GM19438 (cell line): ENCODE measurements at regions not wholly inside any gene's neighbourhood (a gene's known extent, or its start where the extent isn't known, plus 50 kb on each side); places are given as distances from the start of the nearest gene placed in this dataset.
"Not testable (repeated sequence)": the region's sequence is repeated elsewhere in the genome, so short reads cannot be mapped to it uniquely, and the experiment has no call there.

Experiments used
- ATAC-seq: cut with Tn5 transposase; IDR thresholded peaks from one replicate; pipeline ENCODE4 v1.9.1; 2021; ENCODE audit warnings: low read depth; ENCODE audit not compliant: unreplicated experiment

DNA sequence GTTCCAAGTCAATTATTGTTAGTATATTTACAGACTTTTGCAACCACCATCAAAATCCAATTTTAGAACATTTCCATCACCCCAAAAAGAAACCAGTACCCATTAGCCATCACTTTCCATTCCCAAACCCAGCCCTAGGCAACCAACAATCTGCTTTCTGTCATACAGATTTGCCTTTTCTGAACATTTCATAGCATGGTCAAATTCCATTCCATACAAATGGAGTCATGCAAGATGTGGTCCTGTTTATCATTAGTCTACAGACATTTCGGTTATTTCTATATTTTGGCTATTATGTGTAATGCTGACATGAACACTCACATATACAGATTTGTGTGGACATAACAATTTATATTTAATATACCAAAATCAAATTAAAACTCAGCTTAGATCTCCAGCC is 508.7 kb downstream of the ZNF674 start:
- ATAC-seq: no peak

- no peak for ATAC-seq
Measured at GRCh38 chrX:46034868-46035267, 510.4 kb downstream of the ZNF674 start.

- no peak for ATAC-seq
Measured at GRCh38 chrX:46029777-46030176, 515.4 kb downstream of the ZNF674 start.

- no peak for ATAC-seq
Measured at GRCh38 chrX:46016296-46016695, 528.9 kb downstream of the ZNF674 start.

DNA sequence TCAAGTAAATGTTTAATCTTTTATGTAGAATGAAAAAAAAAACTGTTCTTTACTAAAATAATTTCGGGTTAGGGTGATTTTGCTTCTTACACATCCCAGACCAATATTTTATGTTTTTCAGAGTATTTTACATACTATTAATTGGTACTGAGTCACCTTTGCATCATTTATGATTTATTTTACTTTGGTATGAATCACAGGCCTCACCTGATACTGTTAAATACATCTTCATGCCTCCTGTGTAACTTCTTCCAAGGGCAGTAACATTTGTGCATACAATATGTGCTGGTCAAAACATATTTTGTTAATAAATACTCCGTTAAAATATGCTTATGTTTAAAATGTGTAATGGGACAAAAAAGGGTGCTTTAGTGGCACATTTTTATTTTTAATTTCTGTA is 529.6 kb downstream of the ZNF674 start:
- ATAC-seq: no peak

DNA sequence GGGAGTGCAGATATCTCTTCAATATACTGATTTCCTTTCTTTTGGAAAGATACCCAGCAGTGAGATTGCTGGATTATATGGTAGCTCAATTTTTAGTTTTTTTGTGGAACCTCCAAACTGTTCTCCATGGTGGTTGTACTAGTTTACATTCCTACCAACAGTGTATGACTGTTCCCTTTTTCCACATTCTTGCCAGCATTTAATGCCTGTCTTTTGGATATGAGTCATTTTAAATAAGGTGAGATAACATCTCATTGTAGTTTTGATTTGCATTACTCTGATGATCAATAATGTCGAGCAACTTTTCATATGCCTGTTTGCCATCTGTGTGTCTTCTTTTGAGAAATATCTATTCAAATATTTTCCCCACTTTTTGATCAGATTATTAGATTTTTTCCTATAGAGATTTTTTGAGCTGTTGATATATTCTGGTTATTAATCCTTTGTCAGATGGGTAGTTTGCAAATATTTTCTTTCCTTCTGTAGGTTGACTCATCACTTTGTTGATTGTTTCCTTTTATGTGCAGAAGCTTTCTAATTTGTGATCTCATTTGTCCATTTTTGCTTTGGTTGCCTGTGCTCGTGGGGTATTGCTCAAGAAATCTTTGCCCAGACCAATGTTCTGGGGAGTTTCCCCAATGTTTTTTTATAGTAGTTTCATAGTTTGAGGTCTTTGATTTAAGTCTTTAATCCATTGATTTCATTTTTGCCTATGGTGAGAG is 552.7 kb downstream of the ZNF674 start:
- no peak for ATAC-seq

GRCh38 chrX:45986971-45987370 is 558.2 kb downstream of the ZNF674 start:
- no peak for ATAC-seq

DNA sequence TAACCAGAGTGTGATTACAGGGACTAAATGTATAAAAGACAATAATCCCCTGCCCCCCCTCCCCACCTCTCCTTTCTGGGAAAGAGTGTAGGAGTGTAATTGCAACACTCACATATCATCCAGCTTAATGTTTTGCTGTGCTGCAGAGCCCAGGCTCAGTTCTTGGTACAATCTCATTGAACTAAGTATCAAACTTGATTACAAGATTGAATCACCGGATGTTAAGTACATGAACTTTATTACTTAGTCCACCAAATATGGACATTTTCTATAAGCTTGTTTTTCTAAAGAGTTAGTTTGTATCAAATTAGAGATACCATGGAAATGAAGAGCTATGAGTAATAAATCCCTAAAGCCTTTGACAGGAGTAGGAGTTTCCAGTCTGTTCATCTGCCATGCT is 559.1 kb downstream of the ZNF674 start:
- ATAC-seq: no peak

GRCh38 chrX:45982958-45983727 is 562.1 kb downstream of the ZNF674 start:
- not testable (repeated sequence) for ATAC-seq

DNA sequence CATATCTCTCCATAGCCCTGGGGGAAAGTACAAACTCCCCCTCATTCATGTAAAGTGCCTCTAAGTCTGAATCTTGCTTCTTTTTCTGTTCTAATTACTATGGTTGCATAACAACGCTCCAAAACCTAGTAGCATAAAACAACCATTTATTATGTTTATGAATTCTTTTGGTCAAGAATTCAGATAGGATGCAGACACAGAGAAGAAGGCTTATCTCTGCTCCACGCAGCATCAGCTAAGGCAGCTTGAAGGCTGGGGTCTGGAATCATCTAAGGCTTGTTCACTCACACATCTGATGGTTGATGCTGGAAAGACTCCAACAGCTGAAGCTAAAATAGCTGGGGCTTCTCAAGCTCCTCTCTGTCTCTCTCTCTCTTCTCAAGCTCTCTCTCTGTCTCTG is 564.5 kb downstream of the ZNF674 start:
- no peak for ATAC-seq

DNA sequence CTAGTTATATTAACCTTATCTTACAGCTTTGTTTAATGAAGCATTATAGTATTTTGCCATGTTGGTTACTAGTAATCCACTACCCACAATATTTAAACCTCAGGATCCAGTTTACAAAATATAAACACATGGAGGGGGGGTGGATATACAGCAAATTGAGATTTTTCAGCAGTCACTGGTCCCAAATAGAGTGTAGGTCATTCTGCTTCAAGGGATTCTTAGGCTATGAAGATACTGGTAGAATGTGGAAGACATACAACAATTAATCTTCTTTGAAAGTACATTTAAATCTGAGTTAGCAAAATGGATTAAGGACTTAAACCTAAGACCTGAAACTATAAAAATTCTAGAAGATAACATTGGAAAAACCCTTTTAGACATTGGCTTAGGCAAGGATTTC is 569.6 kb downstream of the ZNF674 start:
- ATAC-seq: no peak

- no peak for ATAC-seq
Measured at GRCh38 chrX:45972636-45973035, 572.6 kb downstream of the ZNF674 start.

DNA sequence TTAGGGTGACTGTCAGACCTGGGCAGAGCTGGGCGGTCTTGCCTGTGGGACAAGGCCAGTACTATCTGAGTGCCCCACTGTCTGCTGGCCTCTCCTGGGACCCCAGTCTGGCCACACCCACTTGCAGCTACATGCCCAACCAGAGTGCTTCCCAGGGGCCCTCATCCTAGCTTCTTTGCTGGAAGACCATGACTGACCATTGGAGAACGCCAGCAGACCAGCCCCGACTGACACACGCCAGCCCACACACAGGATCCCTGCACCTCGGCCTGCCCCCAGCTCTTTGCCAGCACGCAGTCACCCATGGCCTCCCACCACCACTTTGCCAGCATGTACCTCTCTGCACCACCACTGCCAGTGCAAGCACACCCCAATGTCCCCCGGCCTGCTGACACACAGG is 585.7 kb downstream of the ZNF674 start:
- ATAC-seq: no peak

- no peak for ATAC-seq
Measured at GRCh38 chrX:45956191-45956870, 588.9 kb downstream of the ZNF674 start.

DNA sequence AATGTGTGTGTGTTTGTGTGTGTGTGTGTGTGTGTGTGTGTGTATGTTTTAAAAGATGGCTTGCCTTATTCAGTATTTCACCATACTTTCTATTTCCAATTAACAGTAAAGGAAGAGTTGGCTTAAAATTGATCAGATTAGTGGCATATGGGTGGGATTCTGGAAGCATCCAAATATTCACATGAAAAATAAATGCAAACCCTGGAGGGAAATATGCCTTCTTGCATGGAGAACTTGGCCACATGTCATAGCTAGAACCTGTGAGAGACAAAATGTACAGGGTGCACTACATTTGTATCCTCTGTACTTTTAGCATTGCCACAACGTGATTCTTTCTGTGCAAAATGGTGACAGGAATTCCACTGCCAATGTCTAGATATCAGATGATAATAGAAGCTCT is 589.6 kb downstream of the ZNF674 start:
- no peak for ATAC-seq

DNA sequence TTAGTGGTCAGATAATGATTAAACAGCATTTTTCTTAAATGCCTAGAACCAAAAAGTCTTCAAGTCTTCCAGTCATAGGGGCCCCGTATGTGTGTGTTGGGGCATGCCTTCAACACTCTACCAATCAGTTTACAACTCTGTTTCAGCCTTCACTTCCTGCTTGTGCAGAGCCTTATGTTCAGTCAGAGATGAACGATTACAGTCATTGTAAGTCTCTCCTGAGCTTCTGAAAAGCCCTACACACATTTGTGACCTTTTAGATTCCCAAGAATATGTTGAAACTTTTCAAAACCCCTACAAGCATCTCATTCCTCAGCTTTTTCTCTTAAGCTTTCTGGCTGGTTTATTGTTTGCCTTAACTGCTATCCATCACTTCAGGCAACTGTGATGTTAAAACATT is 591.2 kb downstream of the ZNF674 start:
- no peak for ATAC-seq

- no peak for ATAC-seq
Measured at GRCh38 chrX:45952030-45952429, 593.2 kb downstream of the ZNF674 start.

DNA sequence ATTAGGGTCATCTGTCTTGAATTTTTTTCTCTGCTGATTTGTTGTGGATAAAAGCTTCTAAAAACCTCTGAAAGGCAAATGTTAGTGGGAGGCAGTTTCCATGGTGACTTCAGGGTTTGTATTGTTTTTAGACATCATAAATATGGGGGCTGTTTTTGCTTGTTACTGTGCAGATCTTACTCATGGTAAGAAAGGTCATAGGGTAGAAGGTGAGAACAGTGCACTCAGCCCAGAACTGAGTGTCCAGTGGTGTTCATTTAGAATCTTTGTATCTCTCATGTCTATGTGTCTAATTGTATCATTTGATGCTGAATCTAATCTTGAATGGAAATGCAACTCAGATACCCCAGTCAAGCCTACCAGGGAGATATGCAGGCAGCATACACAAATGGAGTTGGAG is 609.8 kb downstream of the ZNF674 start:
- ATAC-seq: no peak

DNA sequence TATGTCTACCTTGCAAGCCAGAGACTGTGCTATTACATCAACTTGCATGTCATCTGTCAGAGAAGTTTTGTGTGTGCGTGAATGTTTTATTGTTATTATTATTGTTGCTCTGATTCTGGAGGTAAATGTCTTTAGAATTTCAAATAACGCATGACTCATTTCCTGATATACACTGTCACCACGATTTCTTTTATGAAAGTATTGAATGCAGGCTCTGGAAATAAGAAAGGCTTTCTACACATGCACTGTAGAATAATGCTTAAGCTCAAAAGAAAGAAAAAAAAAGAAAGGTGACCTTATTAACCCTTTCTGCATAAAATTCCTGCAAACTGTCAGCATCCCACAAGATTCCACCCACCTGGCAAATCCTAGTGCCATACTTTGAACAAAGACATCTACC is 632.9 kb downstream of the ZNF674 start:
- no peak for ATAC-seq

DNA sequence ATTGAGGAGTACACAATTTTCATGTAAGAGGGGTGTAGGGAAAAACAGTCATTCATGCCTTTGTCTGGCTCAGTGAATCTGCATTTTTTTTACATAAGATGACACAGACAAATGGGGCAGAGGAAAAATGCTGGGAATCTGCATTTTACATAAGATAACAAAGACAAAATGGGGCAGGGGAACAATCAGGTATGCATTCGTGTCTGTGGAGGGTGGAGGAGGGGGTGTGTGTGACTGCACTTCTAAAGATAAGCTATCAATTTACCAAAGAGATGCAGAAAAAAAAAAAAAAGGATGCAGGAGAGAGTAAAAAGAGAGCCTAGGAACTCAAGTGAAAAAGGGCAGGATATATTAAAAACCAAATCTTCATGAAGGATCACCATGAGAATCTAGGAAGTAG is 637.4 kb downstream of the ZNF674 start:
- no peak for ATAC-seq

GRCh38 chrX:45903781-45904201 is 641.4 kb downstream of the ZNF674 start:
- no peak for ATAC-seq
